Loucy (cell line): ENCODE measurements at regions not wholly inside any gene's neighbourhood (a gene's known extent, or its start where the extent isn't known, plus 50 kb on each side); places are given as distances from the start of the nearest gene placed in this dataset.

Experiments
- CTCF ChIP-seq: fragments of 200-600 bp; sonication (generic); conservative IDR thresholded peaks from 2 replicates; pipeline ENCODE4 v1.5.1; 2014; ENCODE audit warnings: mild to moderate bottlenecking, antibody characterized with exemption, low read length
- EZH2phosphoT487 ChIP-seq: fragments of 200-600 bp; IDR thresholded peaks from 2 replicates; pipeline ENCODE4 v1.6.1; 2018; ENCODE audit warnings: antibody characterized with exemption, mild to moderate bottlenecking, moderate library complexity, borderline replicate concordance

DNA sequence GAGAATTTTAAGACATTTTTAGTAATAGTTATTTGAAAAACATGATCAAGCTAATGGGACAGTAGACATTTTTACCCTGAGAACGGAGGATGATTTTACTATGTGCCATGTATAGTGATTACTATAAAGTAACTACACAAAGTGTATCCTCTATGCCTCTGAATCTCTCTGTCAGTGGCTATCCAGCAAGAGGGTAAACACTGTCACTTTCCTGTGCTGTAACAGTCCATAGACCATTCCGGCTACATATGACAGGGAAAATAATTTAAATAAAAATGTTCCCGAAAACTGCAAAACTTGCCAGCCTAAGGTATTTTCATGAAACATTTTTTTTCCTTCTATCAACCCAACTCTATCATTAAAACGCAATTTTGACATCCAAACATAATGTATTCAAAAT is 1632.2 kb upstream of the ACVR2A start:
- TF ChIP-seq CTCF (no peak), EZH2phosphoT487 (no peak)
